ENCODE measurements at regions not wholly inside any gene's neighbourhood (a gene's known extent, or its start where the extent isn't known, plus 50 kb on each side); places are given as distances from the start of the nearest gene placed in this dataset.

GRCh38 chr2:189336276-189336975 is 104.8 kb upstream of the WDR75 start:
- TF ChIP-seq CTCF (IDR thresholded peaks at IDR 0.05) (no peak), EP300 (IDR thresholded peaks at IDR 0.05) (no peak), POLR2AphosphoS5 (IDR thresholded peaks at IDR 0.05) (no peak), POLR2A (IDR thresholded peaks at IDR 0.05) (no peak)
